GM19372 (cell line): ENCODE measurements at regions not wholly inside any gene's neighbourhood (a gene's known extent, or its start where the extent isn't known, plus 50 kb on each side); places are given as distances from the start of the nearest gene placed in this dataset.

ENCODE experiments used
- ATAC-seq: cut with Tn5 transposase; IDR thresholded peaks from one replicate; pipeline ENCODE4 v1.9.1; 2021; ENCODE audit warnings: mild to moderate bottlenecking, low read depth, moderate library complexity; ENCODE audit not compliant: unreplicated experiment

- ATAC-seq = no peak
Measured at GRCh38 chrX:69307756-69308155, 142.5 kb upstream of the PJA1 start.

- no peak for ATAC-seq
Measured at GRCh38 chrX:69307029-69307428, 141.8 kb upstream of the PJA1 start.

DNA sequence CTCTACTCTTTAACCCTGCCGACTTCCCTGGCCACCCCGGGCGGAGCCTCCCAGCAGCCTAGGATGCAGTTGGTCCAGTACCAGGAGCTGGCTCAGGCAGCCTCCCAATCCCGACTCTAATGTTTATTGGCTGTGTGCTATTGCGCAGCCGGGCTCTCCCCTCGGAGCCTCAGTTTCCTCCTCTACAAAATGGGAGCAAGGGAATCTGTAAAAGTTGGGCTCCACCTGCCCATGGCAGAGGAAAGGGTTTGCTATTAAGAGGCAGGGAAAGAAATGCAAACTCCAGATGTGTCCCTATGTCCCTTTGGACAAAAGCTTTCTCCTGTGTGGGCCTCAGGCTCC lies 140.8 kb upstream of the PJA1 start:
- no peak for ATAC-seq

GRCh38 chrX:69305333-69306062 lies 140.2 kb upstream of the PJA1 start:
- ATAC-seq = no peak

DNA sequence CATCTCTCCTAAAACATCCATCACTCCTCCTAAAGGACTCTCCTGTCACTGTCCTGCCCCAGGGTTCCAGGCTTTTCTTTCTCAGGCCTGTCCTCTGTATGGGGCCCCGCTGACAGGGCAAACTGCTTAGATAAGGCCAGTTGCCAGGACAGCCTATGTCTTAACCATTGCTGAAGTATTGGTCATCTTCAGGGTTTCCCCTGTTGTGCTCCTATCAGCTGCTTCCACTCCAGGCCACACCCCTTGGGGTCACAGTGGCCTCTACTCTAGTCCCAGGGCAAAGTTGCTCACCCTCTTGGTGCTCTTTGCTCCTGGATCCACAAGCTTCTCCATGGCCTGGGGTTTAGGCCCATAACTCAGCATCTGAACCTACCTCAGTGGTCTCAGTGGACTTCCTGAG lies 138.0 kb upstream of the PJA1 start:
- no peak for ATAC-seq

- ATAC-seq = no peak
Measured at GRCh38 chrX:69299951-69300714, 134.9 kb upstream of the PJA1 start.

- ATAC-seq = no peak
Measured at GRCh38 chrX:69299285-69299684, 134.0 kb upstream of the PJA1 start.

DNA sequence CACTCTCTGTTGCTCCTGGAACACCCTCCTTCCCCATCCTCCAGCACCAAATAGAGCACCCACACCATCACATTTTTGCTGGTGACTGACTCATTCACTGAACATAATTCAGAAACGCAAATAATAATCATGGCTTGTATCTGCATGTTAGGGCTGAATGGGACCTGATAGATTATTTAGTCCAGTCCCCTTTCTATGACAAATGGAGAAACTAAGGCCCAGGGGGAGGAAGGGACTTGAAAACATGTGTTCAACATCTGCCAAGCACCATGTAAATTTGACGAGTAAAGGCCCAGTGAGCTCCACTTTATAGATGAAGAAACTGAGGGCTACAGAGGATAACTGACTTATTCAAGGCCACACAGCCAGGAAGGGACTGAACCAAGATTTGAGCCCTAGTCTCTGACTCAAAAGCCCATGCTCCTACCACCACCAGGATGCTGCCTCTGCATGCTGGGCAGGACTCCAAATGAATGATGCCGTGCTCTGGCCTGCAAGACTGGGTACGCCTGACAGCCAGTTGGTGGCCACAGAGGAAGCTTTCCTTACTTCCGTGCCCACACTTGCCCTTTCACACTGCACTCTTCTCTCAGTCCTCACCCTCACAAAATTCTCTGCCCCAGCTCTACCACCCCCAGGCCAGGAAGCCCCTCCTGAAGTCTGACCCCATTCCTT lies 133.3 kb upstream of the PJA1 start:
- no peak for ATAC-seq

- ATAC-seq = no peak
Measured at GRCh38 chrX:69297506-69297905, 132.3 kb upstream of the PJA1 start.

DNA sequence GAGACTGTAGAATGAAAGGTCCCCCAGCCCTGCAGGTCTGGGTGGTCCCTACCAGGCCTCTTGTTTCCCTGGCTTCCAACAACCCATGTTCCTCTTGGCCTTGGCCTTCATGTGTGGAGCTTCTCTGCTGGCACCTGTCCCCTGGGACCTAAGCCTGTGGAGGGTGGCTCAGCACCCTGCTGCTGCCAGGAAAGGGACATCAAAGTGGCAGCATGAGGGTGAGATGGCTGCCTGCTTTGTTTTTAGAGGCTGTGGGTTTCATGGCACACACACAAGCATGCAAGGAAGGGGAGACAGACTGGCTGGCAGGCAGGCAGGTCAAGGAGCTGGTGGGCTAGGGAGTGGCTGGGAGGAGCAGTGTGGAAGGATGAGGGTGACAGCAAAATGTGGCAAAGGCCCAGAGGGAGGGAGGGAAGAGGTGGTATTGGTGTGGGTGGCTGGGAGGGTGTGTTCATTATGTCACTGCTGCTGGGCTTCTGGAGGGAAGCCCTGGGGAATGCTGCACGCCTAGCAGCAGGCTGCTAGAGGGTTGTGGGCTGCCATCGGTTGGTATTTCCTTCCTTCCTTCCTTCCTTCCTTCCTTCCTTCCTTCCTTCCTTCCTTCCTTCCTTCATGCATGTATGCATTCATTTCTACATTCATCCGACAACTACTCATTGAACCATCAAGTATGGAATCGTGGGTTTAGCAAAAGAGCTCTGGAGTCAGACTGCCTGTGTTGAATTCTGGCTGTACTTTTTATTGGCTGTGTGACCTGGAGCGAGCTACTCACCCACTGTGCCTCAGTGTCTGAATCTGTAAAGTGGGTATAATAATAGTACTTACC lies 128.7 kb upstream of the PJA1 start:
- ATAC-seq = no peak

GRCh38 chrX:69291116-69291515 lies 125.9 kb upstream of the PJA1 start:
- ATAC-seq = no peak

- no peak for ATAC-seq
Measured at GRCh38 chrX:69290292-69290691, 125.0 kb upstream of the PJA1 start.

DNA sequence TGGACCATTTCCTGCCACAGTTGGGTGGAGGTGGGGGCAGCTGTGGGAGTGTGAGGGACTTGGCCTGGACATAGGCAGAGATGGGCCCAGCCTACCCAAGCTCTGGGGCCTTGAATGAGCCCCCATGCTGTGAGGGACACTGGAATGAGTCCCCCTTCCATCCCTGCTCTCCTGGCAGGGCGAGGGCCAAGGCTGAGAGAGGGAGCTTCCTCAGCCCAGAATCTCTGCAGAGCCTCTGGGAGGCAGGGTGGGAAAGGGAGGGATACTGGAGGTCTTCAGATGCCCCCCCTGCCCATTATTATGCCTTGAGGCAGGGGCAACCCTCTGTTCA lies 124.5 kb upstream of the PJA1 start:
- no peak for ATAC-seq

DNA sequence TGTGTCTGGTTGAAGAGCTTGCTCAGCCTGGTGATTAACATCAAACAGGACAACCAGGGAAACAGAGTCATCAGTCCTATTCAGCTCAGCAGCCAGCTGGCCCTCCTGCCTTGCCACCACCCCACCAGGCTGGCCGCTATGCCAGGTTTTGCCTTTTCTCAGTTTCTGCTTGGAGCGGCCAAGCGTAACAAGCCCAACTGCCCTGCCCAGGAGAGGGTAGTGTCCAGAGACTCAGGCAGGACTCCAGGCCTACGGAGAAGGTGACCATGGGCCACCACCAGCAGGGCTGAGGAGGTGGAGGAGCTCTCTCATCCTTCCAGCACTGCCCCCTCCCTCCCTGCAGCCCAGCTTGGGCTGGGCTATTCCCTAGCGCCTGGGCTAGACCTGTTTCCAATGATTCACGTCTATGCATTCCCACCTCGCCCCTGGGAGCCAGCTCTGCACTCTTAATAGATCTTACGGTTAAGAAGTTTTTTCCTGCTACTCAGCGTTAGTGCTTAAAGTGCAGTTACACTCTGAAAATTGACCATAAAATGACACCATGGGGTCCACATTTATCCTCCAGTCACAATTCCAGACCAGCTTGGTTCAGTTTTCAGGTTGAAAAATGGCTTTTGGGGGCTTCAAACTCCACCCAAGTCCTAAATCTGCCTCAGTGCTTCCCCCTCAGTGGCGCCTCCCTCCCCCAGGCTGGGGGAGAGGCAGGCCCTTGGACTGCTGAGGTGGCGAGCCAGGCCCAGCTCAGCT lies 124.0 kb upstream of the PJA1 start:
- no peak for ATAC-seq

DNA sequence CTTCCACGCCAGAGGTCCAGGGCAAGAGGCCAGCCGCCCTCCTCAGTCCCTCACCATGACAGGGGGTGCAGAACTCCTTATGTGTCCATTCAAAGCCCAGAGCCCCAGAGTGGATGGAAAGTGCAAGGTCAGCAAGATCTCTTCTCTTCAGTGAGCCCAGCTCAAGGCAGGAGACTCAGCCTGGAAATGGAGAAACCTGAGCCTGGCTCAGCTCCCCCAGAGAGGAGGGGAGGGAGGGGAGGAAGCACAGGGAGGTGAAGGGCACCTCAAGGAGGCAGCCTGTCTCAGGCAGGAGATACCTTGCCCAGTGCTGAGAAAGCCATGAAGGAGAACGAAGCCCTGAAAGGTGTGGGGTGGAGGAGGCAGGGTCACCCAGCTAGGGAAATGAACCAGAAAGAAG lies 121.8 kb upstream of the PJA1 start:
- ATAC-seq = no peak

DNA sequence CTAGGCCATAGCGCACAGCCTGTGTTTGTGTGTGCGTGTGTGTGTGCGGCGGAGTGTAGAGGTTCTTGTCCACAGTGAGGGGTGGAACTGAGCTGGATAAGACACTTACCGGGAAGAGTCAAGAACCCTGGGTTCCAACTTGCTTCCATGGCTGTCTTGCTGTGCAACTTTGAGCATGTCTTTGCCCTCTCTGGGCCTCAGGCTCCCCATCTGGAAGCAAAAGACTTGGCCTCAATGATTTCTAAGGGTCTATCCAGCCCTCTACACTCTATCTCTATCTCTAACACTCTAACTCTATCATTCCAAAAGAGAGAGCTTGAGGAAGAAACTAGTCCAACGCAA lies 121.3 kb upstream of the PJA1 start:
- ATAC-seq = no peak

- ATAC-seq = no peak
Measured at GRCh38 chrX:69285881-69286564, 120.8 kb upstream of the PJA1 start.

GRCh38 chrX:69285401-69285877 lies 120.2 kb upstream of the PJA1 start:
- no peak for ATAC-seq

DNA sequence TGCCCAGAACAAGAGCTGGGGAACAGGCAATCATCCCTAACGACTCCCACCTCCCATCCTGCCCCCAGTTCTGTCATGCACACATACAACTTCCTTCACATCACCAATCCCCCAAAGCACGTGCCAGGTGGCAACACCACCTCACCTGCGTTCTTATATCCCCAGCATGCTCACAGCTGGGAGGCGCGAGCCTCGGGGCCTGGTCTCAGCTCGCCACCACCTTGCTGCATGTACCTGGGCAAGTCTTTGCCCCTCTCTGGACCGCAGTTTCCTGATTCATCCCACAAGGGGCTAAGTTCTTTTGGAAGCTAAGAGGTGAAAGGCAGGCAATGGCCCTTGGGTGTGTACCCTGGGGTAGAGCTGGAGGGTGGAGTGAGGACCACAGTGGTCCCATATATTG lies 119.2 kb upstream of the PJA1 start:
- ATAC-seq = no peak
